ENCODE measurements at regions not wholly inside any gene's neighbourhood (a gene's known extent, or its start where the extent isn't known, plus 50 kb on each side); places are given as distances from the start of the nearest gene placed in this dataset.
"Not testable (repeated sequence)": the region's sequence is repeated elsewhere in the genome, so short reads cannot be mapped to it uniquely, and the experiment has no call there.

GRCh38 chr2:240376739-240377138, 58.7 kb upstream of the GPC1 start:
- DNase-seq (ENCODE audit: low spot score) = no peak

DNA sequence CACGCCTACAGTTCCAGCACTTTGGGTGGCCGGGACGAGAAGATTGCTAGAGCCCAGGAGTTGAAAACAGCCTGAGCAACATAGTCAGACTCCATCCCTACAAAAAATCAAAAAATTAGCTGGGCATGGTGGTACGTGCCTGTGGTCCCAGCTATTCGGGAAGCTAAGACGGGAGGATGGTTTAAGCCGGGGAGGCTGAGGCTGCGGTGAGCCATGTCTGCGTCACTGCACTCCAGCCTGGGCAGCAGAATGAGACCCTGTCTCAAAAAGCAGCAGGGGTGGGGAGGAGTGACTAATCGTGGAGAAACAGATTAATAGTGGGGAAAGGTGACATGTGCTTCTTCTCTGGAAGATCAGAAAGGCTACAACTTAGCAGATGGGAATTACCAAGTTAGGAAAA, 58.1 kb upstream of the GPC1 start:
- DNase-seq (ENCODE audit: low spot score) = no peak

DNA sequence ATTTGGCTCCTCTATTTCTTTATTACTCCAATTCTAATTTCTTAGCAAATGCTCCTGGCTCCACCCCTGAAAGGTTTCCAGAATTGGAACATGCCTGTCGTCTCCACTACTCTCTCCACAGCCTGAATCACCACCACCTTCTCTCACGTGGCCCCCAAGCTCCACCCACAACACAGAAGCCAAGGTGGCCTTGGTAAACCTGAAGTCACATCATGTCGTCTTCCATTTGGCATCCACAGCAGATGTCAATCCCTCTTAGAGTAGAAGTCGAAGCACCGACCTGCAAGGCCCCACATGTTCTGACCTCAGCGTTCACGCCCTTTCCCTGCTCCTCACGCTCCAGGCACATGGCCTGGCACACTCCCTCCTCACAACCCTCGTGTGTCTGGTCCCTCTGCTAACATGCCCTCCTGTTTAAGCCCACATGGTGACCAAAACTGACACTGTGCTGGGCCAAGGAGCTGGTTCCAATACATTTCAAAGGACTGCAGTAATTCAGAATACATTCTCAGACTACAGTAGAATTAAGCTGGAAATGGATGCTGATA, 56.3 kb upstream of the GPC1 start:
- no peak for DNase-seq (ENCODE audit: low spot score)

- DNase-seq (ENCODE audit: low spot score) = no peak
Observed at GRCh38 chr2:240383099-240383758, 52.2 kb upstream of the GPC1 start.

GRCh38 chr2:240383871-240384700, 51.4 kb upstream of the GPC1 start:
- no peak for DNase-seq (ENCODE audit: low spot score)

DNA sequence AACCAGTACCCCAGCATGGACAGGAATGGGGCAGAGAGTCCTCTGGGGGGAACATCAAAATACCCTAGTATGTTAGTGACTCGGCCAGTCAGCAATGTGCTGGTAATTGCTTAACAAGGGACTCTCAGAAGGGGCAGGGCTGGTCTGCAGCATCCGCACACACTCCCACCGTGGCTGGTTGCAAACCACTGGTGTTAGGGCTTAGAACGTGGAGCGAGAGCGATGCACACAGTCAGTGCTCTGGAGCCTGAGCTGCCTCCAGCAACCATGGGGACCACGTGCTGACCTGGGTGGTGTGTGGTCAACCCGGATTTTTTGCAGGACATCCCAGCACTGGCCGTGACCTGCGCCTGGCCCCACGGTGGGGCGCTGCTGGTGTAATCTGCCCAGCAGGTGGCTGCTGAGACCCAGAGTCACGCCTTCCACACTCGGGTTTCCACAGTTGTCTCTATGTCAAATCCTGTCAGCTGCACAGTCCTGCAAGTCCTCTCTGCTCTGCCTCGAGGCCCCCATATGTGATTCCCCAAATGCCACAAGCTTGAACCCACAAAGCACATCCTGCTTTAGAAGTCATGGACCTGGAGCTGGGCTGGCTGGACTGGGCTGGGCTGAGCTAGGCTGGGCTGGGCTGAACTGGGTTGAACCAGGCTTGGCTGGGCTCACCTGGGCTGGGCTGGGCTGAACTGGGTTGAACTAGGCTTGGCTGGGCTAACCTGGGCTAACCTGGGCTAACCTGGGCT, 50.6 kb upstream of the GPC1 start:
- no peak for DNase-seq (ENCODE audit: low spot score)

- DNase-seq (ENCODE audit: low spot score) = not testable (repeated sequence)
Observed at GRCh38 chr2:240385451-240386161, 49.9 kb upstream of the GPC1 start.
